CD14-positive monocyte (primary cell): ENCODE measurements at regions not wholly inside any gene's neighbourhood (a gene's known extent, or its start where the extent isn't known, plus 50 kb on each side); places are given as distances from the start of the nearest gene placed in this dataset.

ENCODE experiments used
- DNase-seq, 3 donors: peaks; one replicate each; pipeline ENCODE4 v3.0.0-alpha.2; 2011 to 2022
- H2AFZ ChIP-seq: 2 replicates; pipeline ENCODE4 v1.6.0; 2012; ENCODE audit warnings: mild to moderate bottlenecking, low read depth, low read length, inconsistent platforms; ENCODE audit not compliant: insufficient read depth, poor library complexity, severe bottlenecking
- H3K27ac ChIP-seq, 2 donors: 1 replicate in 1 of 2; 2 replicates in 1 of 2; pipeline ENCODE4 v1.5.1; 2012 to 2013; ENCODE audit warnings: low read length in 2 of 2, control low read depth in 1 of 2, inconsistent platforms in 1 of 2, low read depth in 1 of 2, mild to moderate bottlenecking in 1 of 2
- H3K27me3 ChIP-seq, 2 donors: one replicate each; pipeline versions ENCODE4 v1.6.0 to v1.6.1; 2011 to 2013; ENCODE audit warnings: low read length in 2 of 2; ENCODE audit not compliant: control insufficient read depth in 2 of 2, insufficient read depth in 2 of 2
- H3K36me3 ChIP-seq, 2 donors: replicated peaks in 1 of 2; 1 replicate in 1 of 2; 2 replicates in 1 of 2; pipeline versions ENCODE4 v1.5.1 to v1.6.1; 2012 to 2013; ENCODE audit warnings: low read length in 2 of 2, control low read depth in 1 of 2, inconsistent platforms in 1 of 2, mild to moderate bottlenecking in 1 of 2; ENCODE audit not compliant: insufficient read depth in 2 of 2, control insufficient read depth in 1 of 2
- H3K4me1 ChIP-seq, 2 donors: 1 replicate in 1 of 2; 2 replicates in 1 of 2; pipeline versions ENCODE4 v1.5.1 to v1.6.1; 2012 to 2013; ENCODE audit warnings: low read length in 2 of 2, control low read depth in 1 of 2, inconsistent platforms in 1 of 2, mild to moderate bottlenecking in 1 of 2, moderate library complexity in 1 of 2; ENCODE audit not compliant: insufficient read depth in 2 of 2, control insufficient read depth in 1 of 2
- H3K4me2 ChIP-seq: replicated peaks from 2 replicates; pipeline ENCODE3; 2012; ENCODE audit warnings: low read length, moderate library complexity, mild to moderate bottlenecking; ENCODE audit not compliant: poor library complexity, severe bottlenecking; ENCODE audit errors: extremely low read depth
- H3K4me3 ChIP-seq, 3 experiments: fragments of 200-600 bp in 1 of 3; sonication (generic) in 1 of 3; replicated peaks in 1 of 3; 1 replicate in 2 of 3; 2 replicates in 1 of 3; pipeline ENCODE4 v1.5.1; 2011 to 2013; ENCODE audit warnings: low read length in 3 of 3, mild to moderate bottlenecking in 3 of 3, control low read depth in 2 of 3, low read depth in 2 of 3, inconsistent platforms in 1 of 3, moderate library complexity in 1 of 3
- H3K79me2 ChIP-seq: 2 replicates; pipeline ENCODE4 v1.6.0; 2012; ENCODE audit warnings: mild to moderate bottlenecking, control low read depth, inconsistent platforms, low read length, moderate library complexity; ENCODE audit not compliant: insufficient read depth
- H3K9ac ChIP-seq: 2 replicates; pipeline ENCODE4 v1.6.0; 2017; ENCODE audit warnings: low read length, mild to moderate bottlenecking; ENCODE audit not compliant: insufficient read depth, poor library complexity, severe bottlenecking
- H3K9me3 ChIP-seq, 2 donors: replicated peaks in 1 of 2; 1 replicate in 1 of 2; 2 replicates in 1 of 2; pipeline versions ENCODE4 v1.5.1 to v1.6.1; 2012 to 2013; ENCODE audit warnings: low read length in 2 of 2, control low read depth in 1 of 2; ENCODE audit not compliant: control insufficient read depth in 1 of 2, insufficient read depth in 1 of 2
- H4K20me1 ChIP-seq: 2 replicates; pipeline ENCODE4 v1.6.0; 2012; ENCODE audit warnings: mild to moderate bottlenecking, low read length, control low read depth, moderate library complexity; ENCODE audit not compliant: insufficient read depth
- H3K27ac Mint-ChIP-seq, 7 donors: one replicate each; pipeline ENCODE4 v1.8.0; 2020; ENCODE audit warnings: mild to moderate bottlenecking in 7 of 7, mixed read lengths in 7 of 7, moderate library complexity in 6 of 7, inconsistent platforms in 2 of 7
- H3K27me3 Mint-ChIP-seq, 3 donors: one replicate each; pipeline ENCODE4 v1.8.0; 2021 to 2022; ENCODE audit warnings: low read depth in 3 of 3, mild to moderate bottlenecking in 3 of 3, mixed read lengths in 3 of 3, moderate library complexity in 3 of 3, inconsistent platforms in 1 of 3
- H3K36me3 Mint-ChIP-seq, 2 donors: one replicate each; pipeline ENCODE4 v1.8.0; 2020; ENCODE audit warnings: mixed read lengths in 2 of 2, inconsistent platforms in 1 of 2, mild to moderate bottlenecking in 1 of 2
- H3K4me1 Mint-ChIP-seq: one replicate; pipeline ENCODE4 v1.8.0; 2020; ENCODE audit warnings: mild to moderate bottlenecking, mixed read lengths
- H3K4me3 Mint-ChIP-seq, 2 donors: one replicate each; pipeline ENCODE4 v1.8.0; 2020; ENCODE audit warnings: mild to moderate bottlenecking in 2 of 2, mixed read lengths in 2 of 2, moderate library complexity in 1 of 2
- H3K9me3 Mint-ChIP-seq, 7 donors: one replicate each; pipeline ENCODE4 v1.8.0; 2020 to 2022; ENCODE audit warnings: mixed read lengths in 7 of 7, mild to moderate bottlenecking in 6 of 7, moderate library complexity in 6 of 7, inconsistent platforms in 2 of 7
- CTCF ChIP-seq: fragments of 200-600 bp; IDR thresholded peaks from one replicate; pipeline ENCODE4 v1.8.0; 2022; ENCODE audit warnings: antibody characterized with exemption, mild to moderate bottlenecking
- WGBS: methylation state at CpG from one replicate; pipeline ENCODE4 v1.1.5; 2013; ENCODE audit warnings: missing lambda C conversion rate; ENCODE audit not compliant: insufficient coverage; 5-methylcytosine and 5-hydroxymethylcytosine counted together
- intact Hi-C, 2 donors: fragments of 100-400 bp; cut with micrococcal nuclease; formaldehyde crosslinking; loops; one replicate each; pipeline versions ENCODE4 v1.15.0 to v1.15.1; 2023

DNA sequence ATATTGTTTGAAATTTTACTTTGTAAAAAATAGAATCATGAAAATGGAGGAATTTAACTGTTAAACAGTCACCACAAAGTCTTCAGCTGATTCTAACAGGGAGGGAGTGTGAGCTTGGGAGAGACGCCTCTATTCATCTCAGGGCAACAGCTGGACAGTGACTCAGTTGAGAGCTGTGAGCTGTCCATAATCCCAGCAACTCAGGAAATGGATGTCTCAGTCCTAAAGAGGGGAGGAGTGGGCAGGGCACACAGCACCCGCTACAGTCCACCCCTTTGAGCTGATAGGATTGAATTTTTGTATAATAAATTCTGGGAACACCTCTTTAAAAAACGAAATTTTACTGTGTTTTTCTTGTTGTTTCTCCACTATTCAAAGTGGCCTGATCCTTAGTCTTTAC lies 255.1 kb upstream of the THUMPD2 start:
- Mint-ChIP-seq H3K4me3 (no peak overlapping the region), H3K9me3 (peaks cover 2 to 22% (median 18%) of the 10 kb centered on the region in 7 donors), H3K4me1 (peaks cover 54% of the 10 kb centered on the region), H3K27ac (no peak overlapping the region), H3K36me3 (peaks cover 0 to 10% of the 10 kb centered on the region in 2 donors), H3K27me3 (no peaks in the 10 kb centered on the region)
- no peaks in the 10 kb centered on the region for H3K36me3 ChIP-seq
- WGBS: 100% methylated on average over 1 of the region's 3 CpGs
- H3K4me3 ChIP-seq: no peak overlapping the region
- H3K4me1 ChIP-seq: peaks cover 48 to 49% of the 10 kb centered on the region in 2 donors
- intact Hi-C loops: no loop called here
- no peak for DNase-seq
- peaks cover 15 to 16% of the 10 kb centered on the region in 2 donors for H3K9me3 ChIP-seq
- no peaks in the 10 kb centered on the region for H3K27me3 ChIP-seq
- H3K27ac ChIP-seq: no peak overlapping the region
- H2AFZ ChIP-seq: no peak overlapping the region
- H3K4me2 ChIP-seq: no peak overlapping the region
- H3K9ac ChIP-seq: no peak overlapping the region
- H4K20me1 ChIP-seq: no peaks in the 10 kb centered on the region
- no peak for TF ChIP-seq CTCF
- no peaks in the 10 kb centered on the region for H3K79me2 ChIP-seq

DNA sequence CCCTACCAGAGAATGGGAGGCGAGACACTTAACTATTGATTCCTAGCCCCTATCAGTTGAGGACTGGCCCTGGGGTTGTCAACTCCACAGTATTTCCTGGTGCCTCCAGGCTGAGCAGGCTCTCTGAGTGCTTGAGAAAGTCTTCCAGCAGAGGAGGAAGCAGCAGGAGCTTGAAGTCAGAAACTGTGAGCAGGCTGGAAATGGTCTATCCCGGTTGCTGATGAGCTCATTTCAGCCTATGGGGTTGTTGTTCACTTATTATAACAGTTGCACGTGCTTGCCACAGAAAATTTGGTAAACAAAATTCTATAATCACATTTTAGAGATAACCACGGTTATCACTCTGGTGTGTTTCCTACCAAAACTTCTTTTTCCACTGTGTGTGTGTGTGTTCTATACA lies 254.7 kb upstream of the THUMPD2 start:
- no peak for TF ChIP-seq CTCF
- Mint-ChIP-seq H3K4me3 (no peak overlapping the region), H3K9me3 (peaks cover 2 to 22% (median 18%) of the 10 kb centered on the region in 7 donors), H3K4me1 (peaks cover 55% of the 10 kb centered on the region), H3K27me3 (no peaks in the 10 kb centered on the region), H3K36me3 (peaks cover 0 to 10% of the 10 kb centered on the region in 2 donors), H3K27ac (no peak overlapping the region)
- intact Hi-C loops: no loop called here
- Histone ChIP-seq H3K36me3 (no peaks in the 10 kb centered on the region), H3K27ac (no peak overlapping the region), H4K20me1 (no peaks in the 10 kb centered on the region), H3K4me2 (no peak overlapping the region), H3K4me3 (no peak overlapping the region), H3K27me3 (no peaks in the 10 kb centered on the region), H3K9ac (no peak overlapping the region), H2AFZ (no peak overlapping the region), H3K79me2 (no peaks in the 10 kb centered on the region), H3K9me3 (peaks cover 15 to 16% of the 10 kb centered on the region in 2 donors), H3K4me1 (peaks cover 48 to 49% of the 10 kb centered on the region in 2 donors)
- no peak for DNase-seq
- 100% methylated on average over 1 of the region's 4 CpGs for WGBS
